ENCODE measurements at regions not wholly inside any gene's neighbourhood (a gene's known extent, or its start where the extent isn't known, plus 50 kb on each side); places are given as distances from the start of the nearest gene placed in this dataset.

GRCh38 chr21:35686156-35686555, 374.2 kb downstream of the SETD4 start:
- TF ChIP-seq POLR2A (IDR thresholded peaks at IDR 0.05; ENCODE audit: extremely low read depth, insufficient read length): no peak
- TF ChIP-seq CTCF (IDR thresholded peaks at IDR 0.05; ENCODE audit: low read depth, low read length): no peak
- no peak for TF ChIP-seq MYC (IDR thresholded peaks at IDR 0.05; ENCODE audit: low read depth, low read length)
- TF ChIP-seq MAX (IDR thresholded peaks at IDR 0.05; ENCODE audit: low read depth, low read length): no peak
